IgD-negative memory B cell (primary cell): ENCODE measurements at regions not wholly inside any gene's neighbourhood (a gene's known extent, or its start where the extent isn't known, plus 50 kb on each side); places are given as distances from the start of the nearest gene placed in this dataset.

Experiments
- H3K27ac Mint-ChIP-seq, 3 donors: one replicate each; pipeline ENCODE4 v1.8.0; 2020 to 2022; ENCODE audit warnings: mild to moderate bottlenecking in 3 of 3, mixed read lengths in 3 of 3, moderate library complexity in 1 of 3
- H3K27me3 Mint-ChIP-seq: one replicate; pipeline ENCODE4 v1.8.0; 2021; ENCODE audit warnings: mixed read lengths
- H3K36me3 Mint-ChIP-seq: one replicate; pipeline ENCODE4 v1.8.0; 2020; ENCODE audit warnings: mild to moderate bottlenecking, mixed read lengths
- H3K4me1 Mint-ChIP-seq, 3 donors: one replicate each; pipeline ENCODE4 v1.8.0; 2020 to 2022; ENCODE audit warnings: mixed read lengths in 3 of 3, mild to moderate bottlenecking in 1 of 3
- H3K4me3 Mint-ChIP-seq, 4 donors: one replicate each; pipeline ENCODE4 v1.8.0; 2020 to 2022; ENCODE audit warnings: mild to moderate bottlenecking in 4 of 4, mixed read lengths in 4 of 4, moderate library complexity in 3 of 4
- H3K9me3 Mint-ChIP-seq, 3 donors: one replicate each; pipeline ENCODE4 v1.8.0; 2020 to 2021; ENCODE audit warnings: mixed read lengths in 3 of 3, mild to moderate bottlenecking in 1 of 3

DNA sequence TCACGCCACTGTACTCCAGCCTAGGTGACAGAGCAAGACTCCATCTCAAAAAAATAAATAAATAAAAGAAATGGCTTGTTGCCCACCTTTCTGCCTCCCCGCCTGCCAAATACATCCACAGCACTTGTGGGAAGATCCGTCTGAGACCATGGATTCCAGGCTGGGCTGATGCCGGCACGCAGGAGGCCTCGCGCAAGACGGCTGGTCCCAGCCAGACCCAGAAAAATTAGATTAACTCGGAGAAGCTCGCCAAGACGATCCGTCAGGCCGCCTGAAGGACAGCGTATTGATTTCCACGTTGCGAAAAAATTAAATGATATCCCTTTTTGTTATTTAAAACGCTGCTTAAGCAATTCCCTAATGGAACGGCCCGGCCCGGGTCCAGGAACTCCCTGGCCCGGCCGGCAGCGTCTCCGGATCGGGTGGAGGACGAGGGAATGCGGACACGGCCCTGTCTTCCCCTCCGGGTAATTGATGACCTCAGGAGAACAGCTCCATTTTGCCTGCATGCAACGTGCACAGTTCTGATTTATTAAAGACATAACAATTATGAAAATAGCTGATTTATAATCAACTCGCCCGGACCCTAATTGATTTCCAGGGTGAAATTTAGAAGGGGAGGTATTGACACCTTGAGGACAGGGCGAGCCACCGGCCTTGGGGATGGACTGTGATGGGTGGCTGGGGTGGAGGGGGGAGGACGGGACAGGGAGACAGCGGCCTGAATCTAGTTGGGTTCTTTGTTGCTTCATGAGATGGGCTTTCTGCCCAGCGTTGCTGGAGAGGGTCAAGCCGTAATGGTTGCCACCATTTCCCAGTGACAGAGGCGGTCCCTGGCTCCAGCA lies 52.1 kb downstream of the ZNRF4 start:
- Mint-ChIP-seq H3K4me3 (peak overlapping the region in 1 of 4 donors; percentile 78), H3K27me3 (peaks cover 1% of the 10 kb centered on the region), H3K4me1 (no peaks in the 10 kb centered on the region), H3K9me3 (peaks cover 10 to 18% (median 15%) of the 10 kb centered on the region in 3 donors), H3K36me3 (peaks cover 4% of the 10 kb centered on the region), H3K27ac (no peak overlapping the region)
